Activated naive CD4-positive, alpha-beta T cell treated with anti-CD3 and anti-CD28 coated beads, Interleukin-2, amount 10 ng/mL, durations not matched to agents 7 days and 5 days (primary cell): ENCODE measurements at regions not wholly inside any gene's neighbourhood (a gene's known extent, or its start where the extent isn't known, plus 50 kb on each side); places are given as distances from the start of the nearest gene placed in this dataset.

Experiments used
- CTCF ChIA-PET: fragments of 350-600 bp; sonication (Branson Sonifier 250); formaldehyde crosslinking; loops from one replicate; lab custom pipeline; 2021; ENCODE audit warnings: antibody characterized with exemption; lab: Charles Lee
- DNase-seq: peaks from one replicate; pipeline ENCODE4 v3.0.0-alpha.2; 2020
- H3K27ac Mint-ChIP-seq: one replicate; pipeline ENCODE4 v1.8.0; 2021; ENCODE audit warnings: mild to moderate bottlenecking, moderate library complexity, mixed read lengths
- H3K27me3 Mint-ChIP-seq: one replicate; pipeline ENCODE4 v1.8.0; 2021; ENCODE audit warnings: mild to moderate bottlenecking, mixed read lengths
- H3K36me3 Mint-ChIP-seq: one replicate; pipeline ENCODE4 v1.8.0; 2021; ENCODE audit warnings: mixed read lengths
- H3K4me1 Mint-ChIP-seq: one replicate; pipeline ENCODE4 v1.8.0; 2021; ENCODE audit warnings: mixed read lengths
- H3K4me3 Mint-ChIP-seq: one replicate; pipeline ENCODE4 v1.8.0; 2021; ENCODE audit warnings: mild to moderate bottlenecking, moderate library complexity, mixed read lengths
- H3K9me3 Mint-ChIP-seq: one replicate; pipeline ENCODE4 v1.8.0; 2021; ENCODE audit warnings: mixed read lengths

- no peak for DNase-seq
- Mint-ChIP-seq H3K36me3 (no peaks in the 10 kb centered on the region), H3K4me1 (no peaks in the 10 kb centered on the region), H3K27me3 (no peaks in the 10 kb centered on the region), H3K27ac (no peak overlapping the region), H3K4me3 (no peak overlapping the region), H3K9me3 (peaks cover 11% of the 10 kb centered on the region)
- CTCF ChIA-PET = no interaction called here
Measured at GRCh38 chr3:11944052-11944673, 60.0 kb upstream of the SYN2 start.

DNA sequence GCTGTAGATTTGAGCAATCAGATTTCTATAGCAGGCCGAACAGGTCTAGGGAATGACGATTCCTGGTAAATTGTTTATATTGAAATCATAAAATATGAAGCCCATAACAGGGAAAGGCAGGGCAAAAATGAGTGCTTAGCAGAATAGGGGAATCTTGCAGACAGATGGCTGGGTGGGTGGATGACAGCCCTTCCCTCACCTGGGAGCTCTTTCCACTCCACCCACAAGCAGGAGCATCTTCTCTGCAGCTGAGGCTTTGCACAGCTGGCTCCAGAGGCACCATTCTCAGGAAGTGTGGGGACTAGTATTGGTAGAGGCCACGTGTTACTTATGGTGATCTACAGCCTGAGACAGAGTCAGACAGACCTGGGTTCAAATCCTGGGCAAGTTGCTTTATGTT is 55.9 kb upstream of the SYN2 start:
- Mint-ChIP-seq H3K27ac (no peak overlapping the region), H3K4me3 (no peak overlapping the region), H3K36me3 (no peaks in the 10 kb centered on the region), H3K4me1 (no peaks in the 10 kb centered on the region), H3K27me3 (no peaks in the 10 kb centered on the region), H3K9me3 (peaks cover 3% of the 10 kb centered on the region)
- CTCF ChIA-PET = no interaction called here
- no peak for DNase-seq

GRCh38 chr3:11948866-11949265 is 55.3 kb upstream of the SYN2 start:
- Mint-ChIP-seq H3K9me3 (peaks cover 1% of the 10 kb centered on the region), H3K36me3 (no peaks in the 10 kb centered on the region), H3K27ac (no peak overlapping the region), H3K27me3 (peaks cover 4% of the 10 kb centered on the region), H3K4me1 (no peaks in the 10 kb centered on the region), H3K4me3 (no peak overlapping the region)
- DNase-seq = no peak
- CTCF ChIA-PET = interaction anchor here (0.9 kb wide), 1 partner anchor 17 kb away, joined by 3 read pairs; no protein-coding TSS in a partner anchor

DNA sequence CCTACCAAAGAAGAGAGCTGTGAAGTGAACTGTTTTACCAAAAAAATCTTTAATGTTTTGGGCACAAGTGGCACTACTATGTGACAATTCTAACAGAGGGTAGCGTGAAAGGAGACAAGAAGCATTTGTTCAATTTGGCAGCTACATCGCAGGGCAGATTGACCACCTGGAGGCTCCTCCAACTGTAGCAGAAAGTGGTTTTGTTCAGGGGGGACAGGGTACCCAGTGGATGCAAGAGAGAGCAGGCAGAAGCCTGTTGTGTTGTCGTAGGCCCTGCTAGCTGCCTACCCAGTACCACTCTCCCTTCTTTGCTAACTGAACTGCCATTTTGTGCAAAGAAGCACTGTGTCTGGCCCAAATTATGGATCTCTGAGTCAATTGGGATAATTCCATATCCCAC is 54.8 kb upstream of the SYN2 start:
- no peak overlapping the region for H3K27ac Mint-ChIP-seq

DNA sequence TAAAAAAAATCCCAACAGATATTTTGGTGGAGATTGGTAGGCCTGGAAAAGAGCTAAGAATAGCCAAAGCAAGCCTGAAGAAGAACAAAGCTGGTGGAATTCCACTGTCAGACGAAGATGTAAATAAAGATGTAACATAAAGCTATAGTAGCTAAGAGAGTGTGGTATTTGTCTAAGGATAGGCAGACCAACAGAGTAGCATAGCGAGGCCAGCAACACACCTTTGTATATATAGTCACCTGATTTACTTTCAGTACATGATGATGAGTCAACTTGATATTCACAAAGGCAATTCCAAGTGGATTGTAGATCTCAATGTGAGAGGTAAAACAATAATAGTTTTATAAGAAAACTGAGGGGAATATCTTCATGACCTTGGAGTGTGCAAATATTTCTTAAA is 53.6 kb upstream of the SYN2 start:
- no peaks in the 10 kb centered on the region for H3K9me3 Mint-ChIP-seq
- H3K4me3 Mint-ChIP-seq = no peak overlapping the region
- no peaks in the 10 kb centered on the region for H3K36me3 Mint-ChIP-seq
- H3K27me3 Mint-ChIP-seq = peaks cover 8% of the 10 kb centered on the region
- no peak for DNase-seq
- no peaks in the 10 kb centered on the region for H3K4me1 Mint-ChIP-seq
- CTCF ChIA-PET = no interaction called here
- no peak overlapping the region for H3K27ac Mint-ChIP-seq

More for the DNA sequence above, 54.8 kb upstream of the SYN2 start:
- Mint-ChIP-seq H3K9me3 (no peaks in the 10 kb centered on the region), H3K36me3 (no peaks in the 10 kb centered on the region), H3K4me1 (no peaks in the 10 kb centered on the region), H3K4me3 (no peak overlapping the region), H3K27me3 (peaks cover 4% of the 10 kb centered on the region)
- DNase-seq = no peak
- CTCF ChIA-PET = interaction anchor here (0.9 kb wide), 1 partner anchor 17 kb away, joined by 3 read pairs; no protein-coding TSS in a partner anchor

GRCh38 chr3:11953350-11953749 is 50.8 kb upstream of the SYN2 start:
- CTCF ChIA-PET = no interaction called here
- no peaks in the 10 kb centered on the region for H3K36me3 Mint-ChIP-seq
- no peaks in the 10 kb centered on the region for H3K4me1 Mint-ChIP-seq
- H3K4me3 Mint-ChIP-seq = no peak overlapping the region
- H3K27me3 Mint-ChIP-seq = peaks cover 8% of the 10 kb centered on the region
- no peak for DNase-seq
- no peaks in the 10 kb centered on the region for H3K9me3 Mint-ChIP-seq
- H3K27ac Mint-ChIP-seq = no peak overlapping the region

GRCh38 chr3:11953778-11954177 is 50.4 kb upstream of the SYN2 start:
- Mint-ChIP-seq H3K27me3 (peaks cover 8% of the 10 kb centered on the region), H3K4me1 (no peaks in the 10 kb centered on the region), H3K27ac (no peak overlapping the region), H3K9me3 (no peaks in the 10 kb centered on the region), H3K4me3 (no peak overlapping the region), H3K36me3 (no peaks in the 10 kb centered on the region)
- DNase-seq = no peak
- CTCF ChIA-PET = no interaction called here

GRCh38 chr3:11954312-11954934 is 49.8 kb upstream of the SYN2 start:
- no peak for DNase-seq
- Mint-ChIP-seq H3K4me3 (no peak overlapping the region), H3K9me3 (no peaks in the 10 kb centered on the region), H3K27me3 (peaks cover 8% of the 10 kb centered on the region), H3K4me1 (no peaks in the 10 kb centered on the region), H3K36me3 (no peaks in the 10 kb centered on the region), H3K27ac (no peak overlapping the region)
- CTCF ChIA-PET = no interaction called here
